Cerebellar nuclear complex (tissue), 1 donor: ENCODE measurements at regions not wholly inside any gene's neighbourhood (a gene's known extent, or its start where the extent isn't known, plus 50 kb on each side); places are given as distances from the start of the nearest gene placed in this dataset.

Experiments
- DNase-seq, 2 experiments: peaks; one replicate each; lab custom pipeline; 2025; lab: John Stamatoyannopoulos, UW

- DNase-seq, result no peak
These were observed 474.2 kb upstream of the ZNF385D start for GRCh38 chr3:22225161-22225560.

DNA sequence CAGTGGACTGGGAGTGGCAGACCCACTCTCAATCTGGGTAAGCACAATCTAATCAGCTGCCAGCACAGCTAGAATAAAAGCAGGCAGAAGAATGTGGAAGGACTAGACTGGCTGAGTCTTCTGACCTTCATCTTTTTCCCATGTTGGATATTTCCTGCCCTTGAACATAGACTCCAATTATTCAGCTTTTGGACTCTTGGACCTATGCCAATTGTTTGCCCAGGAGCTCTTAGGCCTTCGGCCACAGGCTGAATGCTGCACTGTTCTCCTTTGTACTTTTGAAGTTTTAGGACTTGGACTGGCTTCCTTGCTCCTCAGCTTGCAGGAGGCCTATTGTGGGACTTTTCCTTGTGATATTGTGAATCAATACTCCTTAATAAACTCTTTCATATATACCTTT, 477.7 kb upstream of the ZNF385D start:
- no peak for DNase-seq

GRCh38 chr3:22231061-22231460, 480.1 kb upstream of the ZNF385D start:
- no peak for DNase-seq

DNA sequence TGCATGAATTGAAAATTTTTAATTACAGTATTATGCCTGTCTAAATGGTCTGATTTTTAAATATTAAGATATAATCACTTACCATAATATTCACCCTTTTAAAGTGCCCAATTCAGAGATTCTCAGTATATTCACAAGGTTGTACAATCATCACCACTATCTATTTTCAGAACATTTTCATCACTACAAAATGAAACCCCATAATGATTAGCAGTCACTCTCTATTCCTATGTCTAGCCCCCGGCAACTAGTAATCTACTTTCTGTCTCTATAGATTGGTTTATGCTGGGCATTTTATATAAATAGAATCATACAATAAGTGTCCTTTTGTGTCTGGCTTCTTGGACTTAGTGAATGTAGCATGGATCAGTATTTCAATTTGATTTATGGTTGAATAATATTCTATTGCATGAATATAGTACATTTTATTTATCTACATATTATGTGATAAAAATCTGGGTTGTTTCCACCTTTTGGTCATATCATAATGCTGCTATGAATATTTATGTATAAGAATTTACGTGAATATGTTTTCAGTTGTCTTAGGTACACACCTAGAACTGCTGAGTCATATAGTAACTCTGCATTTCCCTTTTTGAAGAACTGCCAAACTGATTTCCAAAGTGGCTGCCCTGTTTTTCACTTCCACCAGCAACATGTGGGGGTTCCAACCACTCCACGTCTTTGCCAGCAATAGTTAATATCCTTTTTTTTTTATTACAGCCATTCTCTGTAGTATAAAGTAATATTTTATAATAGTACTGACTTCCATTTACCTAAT, 485.7 kb upstream of the ZNF385D start:
- DNase-seq, result no peak

DNA sequence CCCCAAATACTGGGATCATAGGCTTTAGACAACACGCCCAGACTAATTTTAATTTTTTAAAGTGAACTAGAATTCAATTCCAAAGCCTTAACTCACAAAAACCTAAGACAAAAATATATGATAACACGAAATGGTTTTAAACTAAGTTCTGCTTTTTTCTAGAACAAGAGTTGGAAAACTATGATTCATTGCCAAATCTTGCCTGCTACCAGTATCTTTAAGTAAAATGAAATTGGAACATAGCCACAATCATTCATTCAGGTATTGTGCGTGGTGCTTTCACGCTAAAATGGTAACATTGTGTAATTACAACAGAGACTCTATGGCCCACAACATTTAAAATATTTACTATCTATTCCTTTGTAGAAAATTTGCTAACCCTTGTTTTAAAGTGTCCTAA, 488.0 kb upstream of the ZNF385D start:
- DNase-seq, result no peak

DNA sequence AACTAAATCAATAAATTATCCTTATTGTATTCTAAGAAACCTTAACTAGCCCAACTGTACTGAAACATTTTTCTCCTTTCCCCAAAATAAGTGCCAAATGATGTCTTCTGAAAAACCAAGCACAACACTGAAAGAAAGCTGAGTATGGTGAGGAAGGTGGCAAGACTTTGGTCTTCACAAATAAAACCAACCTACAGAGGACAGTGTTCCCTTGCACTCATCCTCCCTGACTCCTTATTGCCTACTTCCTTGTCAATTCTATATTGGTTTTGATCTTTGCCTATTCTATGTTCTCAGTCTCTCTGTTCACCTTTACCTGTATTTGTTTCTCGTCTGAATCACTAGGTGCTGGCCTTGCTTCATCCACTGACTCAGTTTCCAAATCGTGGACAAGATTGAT, 490.1 kb upstream of the ZNF385D start:
- no peak for DNase-seq

GRCh38 chr3:22244761-22245521, 493.9 kb upstream of the ZNF385D start:
- DNase-seq, result no peak

DNA sequence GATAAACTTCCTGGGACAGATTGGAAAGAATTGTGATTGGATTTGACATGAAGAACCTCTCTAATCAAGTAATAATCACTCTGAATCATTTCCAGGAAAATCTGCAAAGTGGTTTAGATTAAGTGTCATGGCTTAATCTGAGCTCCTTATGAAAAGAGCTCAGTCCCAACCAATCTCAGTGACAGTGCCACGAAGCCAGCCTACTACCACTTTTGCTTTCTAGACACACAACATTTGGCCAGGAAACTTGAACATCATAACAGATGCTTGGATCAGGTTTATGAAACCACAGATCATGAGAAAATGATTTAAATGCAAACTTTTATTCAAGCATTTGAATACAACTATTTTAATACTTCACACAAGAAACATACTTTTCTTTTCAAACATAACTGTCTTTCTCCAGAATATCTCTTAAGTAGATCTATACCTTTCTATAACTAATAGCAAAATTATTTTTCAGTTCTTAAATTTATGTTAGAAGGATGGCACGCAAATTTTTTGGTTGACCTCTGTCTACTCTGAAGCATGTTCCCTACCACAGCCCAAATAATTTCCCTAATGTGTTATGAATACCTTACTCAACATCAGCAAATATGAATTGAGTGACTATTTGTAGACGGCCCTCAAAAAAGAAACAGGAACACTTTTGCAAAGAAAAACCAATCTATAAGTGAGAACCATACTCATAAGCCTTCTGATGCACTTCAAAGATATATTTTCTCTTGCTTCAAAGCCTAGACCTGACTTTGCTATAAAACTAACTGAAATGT, 495.0 kb upstream of the ZNF385D start:
- no peak for DNase-seq

GRCh38 chr3:22249658-22250057, 498.6 kb upstream of the ZNF385D start:
- DNase-seq, result no peak

- DNase-seq, result no peak
These were observed 506.2 kb upstream of the ZNF385D start for GRCh38 chr3:22257252-22257651.

- no peak for DNase-seq
These were observed 511.4 kb upstream of the ZNF385D start for GRCh38 chr3:22262386-22262785.

DNA sequence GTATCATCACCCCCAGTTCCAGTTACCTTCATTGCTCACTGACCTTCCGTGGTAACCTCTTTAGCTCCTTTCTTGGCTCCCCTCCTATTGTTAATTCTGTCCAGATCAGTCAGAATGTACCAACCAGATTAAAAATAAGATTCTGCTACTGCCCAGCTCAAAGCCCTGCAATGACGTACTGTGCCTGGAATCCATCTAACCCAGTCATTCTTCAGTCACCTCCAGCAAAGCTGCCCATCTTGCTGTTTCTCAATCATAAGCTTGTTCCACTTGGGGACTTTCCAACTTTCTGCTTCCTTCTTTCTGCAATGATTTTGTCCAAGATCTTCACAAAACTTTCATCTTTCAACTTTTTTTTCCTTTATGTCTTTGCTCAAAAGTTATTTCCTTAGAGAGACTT, 512.0 kb upstream of the ZNF385D start:
- DNase-seq, result no peak

DNA sequence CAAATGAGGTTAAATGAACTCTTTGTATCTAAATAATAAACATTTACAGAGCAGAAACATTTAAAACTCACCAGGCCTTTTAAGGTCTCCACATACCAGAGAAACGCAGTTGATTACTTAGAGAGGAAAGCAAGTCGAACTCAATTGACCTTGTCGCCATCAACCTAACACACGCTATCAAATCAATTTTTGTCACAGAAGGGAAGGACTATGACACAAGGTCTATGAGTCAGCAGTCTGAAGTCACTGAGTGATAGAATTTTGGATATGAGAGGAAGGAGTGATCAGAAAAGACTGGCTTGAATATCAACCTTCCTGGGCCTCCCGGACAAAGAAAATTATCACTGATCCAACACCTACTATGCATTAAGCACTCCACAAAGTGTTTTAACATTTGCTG, 514.4 kb upstream of the ZNF385D start:
- DNase-seq, result no peak

DNA sequence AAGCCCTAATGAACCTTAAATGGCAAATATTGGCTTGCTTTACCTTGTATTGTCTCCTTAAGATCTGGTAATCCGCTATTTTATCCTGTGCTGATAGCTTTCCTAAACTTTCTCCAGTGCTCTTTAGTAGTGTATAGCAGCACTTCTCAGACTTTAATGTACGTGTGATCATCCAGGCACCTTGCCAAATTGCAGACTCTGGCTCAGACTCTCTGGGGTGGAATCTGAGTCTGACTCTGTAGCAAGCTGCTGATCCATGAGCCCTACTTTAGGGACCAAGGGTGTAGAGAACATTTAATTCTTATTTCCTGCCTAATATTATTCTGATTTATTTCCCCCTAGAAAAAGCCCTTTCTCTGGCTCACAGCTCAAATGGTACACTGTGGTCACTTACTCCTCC, 518.8 kb upstream of the ZNF385D start:
- DNase-seq, result no peak

DNA sequence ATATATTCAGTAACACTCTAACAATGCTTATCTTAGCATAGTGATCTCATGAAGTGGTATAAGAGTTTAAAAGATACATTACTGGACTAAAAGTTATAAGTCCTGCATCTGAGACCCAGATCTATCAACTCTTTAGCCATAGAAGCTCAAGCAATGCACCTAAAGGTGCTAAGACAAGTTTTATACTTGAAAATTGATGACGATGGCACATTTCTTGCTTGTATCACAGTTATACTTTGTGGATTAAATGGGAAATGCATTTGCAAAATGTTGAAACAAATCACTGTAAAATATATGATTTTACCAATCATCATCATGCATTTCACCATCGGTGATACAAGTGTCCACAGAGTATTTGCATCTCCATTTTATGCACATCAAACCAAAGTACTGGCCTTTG, 525.3 kb upstream of the ZNF385D start:
- no peak for DNase-seq

DNA sequence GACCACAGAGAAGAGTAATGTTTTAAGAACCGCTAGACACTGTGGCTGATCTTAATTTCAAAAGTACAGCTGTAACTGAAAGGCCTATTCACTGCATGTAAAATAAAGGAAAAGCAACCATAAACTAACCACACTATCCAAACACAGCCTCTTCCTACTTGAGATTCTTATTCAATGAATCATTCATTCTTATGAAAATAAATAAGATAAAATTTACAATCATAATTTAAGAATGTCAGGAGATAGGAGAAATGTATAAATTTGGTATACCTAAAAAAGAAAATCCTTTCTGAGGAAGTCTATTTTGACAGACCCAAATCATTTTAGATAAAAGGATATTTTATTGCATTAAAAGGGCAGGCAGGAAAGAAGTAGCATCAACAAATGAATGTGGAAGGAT, 533.5 kb upstream of the ZNF385D start:
- no peak for DNase-seq

DNA sequence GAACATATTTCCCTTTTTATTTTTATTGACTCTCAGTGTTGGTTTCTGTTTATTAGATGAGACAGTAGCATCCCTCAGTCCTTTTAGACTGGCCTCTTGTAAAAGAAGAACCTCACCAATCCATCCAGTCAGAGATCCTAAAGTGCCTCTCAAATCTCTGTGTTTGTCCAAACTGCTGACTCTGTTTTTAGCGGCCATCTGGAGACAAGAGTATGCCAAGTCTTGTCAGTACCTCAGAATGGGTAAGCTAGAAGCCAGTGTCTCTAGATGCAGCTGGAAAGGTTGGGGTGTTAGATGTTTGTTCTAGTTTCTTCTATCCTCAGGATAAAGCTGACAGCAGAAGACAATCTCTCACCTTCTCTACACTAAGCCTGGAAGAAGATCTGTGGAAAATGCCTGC, 537.7 kb upstream of the ZNF385D start:
- DNase-seq, result peak; percentile 26 to 64

- no peak for DNase-seq
These were observed 541.7 kb upstream of the ZNF385D start for GRCh38 chr3:22292681-22293080.

DNA sequence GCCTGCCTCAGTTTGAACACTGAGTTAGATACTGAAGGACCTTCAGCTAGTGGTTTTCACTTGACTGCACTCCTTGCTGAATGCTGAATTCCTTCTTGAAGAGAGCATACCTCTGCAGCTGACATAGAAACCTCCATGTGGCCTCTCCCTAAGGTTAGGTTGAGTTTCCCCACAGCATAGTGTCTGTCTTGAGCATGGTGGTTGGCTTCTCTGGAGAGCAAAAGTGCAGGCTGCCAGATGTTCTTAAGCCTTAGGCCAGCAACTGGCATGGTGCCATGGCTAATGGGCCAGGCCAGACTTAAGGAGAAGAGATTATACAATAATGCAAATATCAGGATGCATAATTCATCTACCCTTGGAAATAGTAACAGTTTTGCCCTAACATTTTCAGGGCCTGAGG, 545.6 kb upstream of the ZNF385D start:
- DNase-seq, result no peak

DNA sequence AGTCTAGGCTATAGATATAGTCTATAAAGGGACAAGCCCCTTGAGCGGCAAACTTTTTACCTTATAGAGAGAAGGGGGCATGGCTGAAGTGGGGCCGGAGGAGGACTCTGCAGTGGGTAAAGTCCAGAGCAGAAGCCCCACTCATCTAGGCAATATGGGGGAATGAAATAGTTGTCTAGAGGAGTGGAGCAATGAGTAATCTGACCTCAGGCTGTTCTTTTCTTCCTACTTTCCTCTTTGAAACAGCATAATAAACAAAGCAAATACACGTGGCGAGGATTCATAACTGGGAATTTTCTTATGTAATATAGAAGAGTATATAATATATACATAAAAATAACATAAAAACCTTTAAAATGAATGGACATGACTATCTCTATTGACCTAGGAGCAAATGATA, 546.4 kb upstream of the ZNF385D start:
- no peak for DNase-seq

- no peak for DNase-seq
These were observed 555.4 kb upstream of the ZNF385D start for GRCh38 chr3:22306454-22306853.

GRCh38 chr3:22308871-22309270, 557.9 kb upstream of the ZNF385D start:
- DNase-seq, result peak in 1 of 2 experiments; percentile 57

- DNase-seq, result no peak
These were observed 564.9 kb upstream of the ZNF385D start for GRCh38 chr3:22315925-22316324.
